NCI-H2171 (cell line): ENCODE measurements at regions not wholly inside any gene's neighbourhood (a gene's known extent, or its start where the extent isn't known, plus 50 kb on each side); places are given as distances from the start of the nearest gene placed in this dataset.
"Not testable (repeated sequence)": the region's sequence is repeated elsewhere in the genome, so short reads cannot be mapped to it uniquely, and the experiment has no call there.

ENCODE experiments used
- DNase-seq: peaks from one replicate; lab custom pipeline; 2025; lab: John Stamatoyannopoulos, UW

- DNase-seq = no peak
Observed at GRCh38 chr3:30299674-30300385, 306.6 kb upstream of the TGFBR2 start.

GRCh38 chr3:30300809-30301208 is 305.6 kb upstream of the TGFBR2 start:
- DNase-seq = no peak

GRCh38 chr3:30302027-30302426 is 304.4 kb upstream of the TGFBR2 start:
- no peak for DNase-seq

GRCh38 chr3:30303770-30304169 is 302.6 kb upstream of the TGFBR2 start:
- no peak for DNase-seq

GRCh38 chr3:30305021-30305420 is 301.4 kb upstream of the TGFBR2 start:
- no peak for DNase-seq

- no peak for DNase-seq
Observed at GRCh38 chr3:30306896-30307295, 299.5 kb upstream of the TGFBR2 start.

GRCh38 chr3:30307372-30307950 is 298.9 kb upstream of the TGFBR2 start:
- no peak for DNase-seq

GRCh38 chr3:30308131-30308530 is 298.3 kb upstream of the TGFBR2 start:
- no peak for DNase-seq

GRCh38 chr3:30309961-30310954 is 296.1 kb upstream of the TGFBR2 start:
- no peak for DNase-seq

- DNase-seq = peak; percentile 23
Observed at GRCh38 chr3:30311781-30312180, 294.6 kb upstream of the TGFBR2 start.

- no peak for DNase-seq
Observed at GRCh38 chr3:30313840-30314239, 292.6 kb upstream of the TGFBR2 start.

- DNase-seq = no peak
Observed at GRCh38 chr3:30314757-30315325, 291.6 kb upstream of the TGFBR2 start.

GRCh38 chr3:30315447-30315846 is 291.0 kb upstream of the TGFBR2 start:
- no peak for DNase-seq

- no peak for DNase-seq
Observed at GRCh38 chr3:30317561-30317960, 288.8 kb upstream of the TGFBR2 start.

GRCh38 chr3:30318110-30318509 is 288.3 kb upstream of the TGFBR2 start:
- DNase-seq = no peak

- DNase-seq = peak; percentile 38
Observed at GRCh38 chr3:30319713-30320112, 286.7 kb upstream of the TGFBR2 start.

- no peak for DNase-seq
Observed at GRCh38 chr3:30320392-30320791, 286.0 kb upstream of the TGFBR2 start.

GRCh38 chr3:30321065-30321464 is 285.3 kb upstream of the TGFBR2 start:
- DNase-seq = no peak

- not testable (repeated sequence) for DNase-seq
Observed at GRCh38 chr3:30323649-30324048, 282.8 kb upstream of the TGFBR2 start.

- DNase-seq = no peak
Observed at GRCh38 chr3:30324587-30324986, 281.8 kb upstream of the TGFBR2 start.

GRCh38 chr3:30327976-30328375 is 278.4 kb upstream of the TGFBR2 start:
- DNase-seq = not testable (repeated sequence)

GRCh38 chr3:30328935-30329334 is 277.5 kb upstream of the TGFBR2 start:
- not testable (repeated sequence) for DNase-seq
